ENCODE measurements at regions not wholly inside any gene's neighbourhood (a gene's known extent, or its start where the extent isn't known, plus 50 kb on each side); places are given as distances from the start of the nearest gene placed in this dataset.
"Not testable (repeated sequence)": the region's sequence is repeated elsewhere in the genome, so short reads cannot be mapped to it uniquely, and the experiment has no call there.

DNA sequence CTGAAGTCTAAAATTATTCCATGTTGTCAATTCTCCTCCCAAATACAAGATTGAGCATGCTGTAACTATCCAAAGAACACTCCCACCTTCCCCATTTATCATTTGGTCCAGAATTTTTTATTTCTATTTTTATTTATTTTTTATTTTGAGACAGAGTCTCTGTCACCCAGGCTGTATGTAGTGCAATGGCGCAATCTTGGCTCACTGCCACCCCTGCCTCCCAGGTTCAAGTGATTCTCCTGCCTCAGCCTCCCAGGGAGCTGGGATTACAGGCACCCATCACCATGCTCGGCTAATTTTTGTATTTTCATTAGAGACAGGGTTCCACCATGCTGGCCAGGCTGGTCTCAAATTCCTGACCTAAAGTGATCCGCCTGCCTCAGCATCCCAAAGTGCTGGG lies 306.8 kb downstream of the KLF12 start:
- H3K9me3 Mint-ChIP-seq: no peaks in the 10 kb centered on the region
- H3K36me3 Mint-ChIP-seq (ENCODE audit: insufficient read depth in 2 of 2): peaks cover 2 to 4% of the 10 kb centered on the region in 2 donors
- H3K27ac Mint-ChIP-seq: no peak overlapping the region
- H3K27me3 Mint-ChIP-seq (ENCODE audit: low read depth): no peaks in the 10 kb centered on the region
- H3K4me3 Mint-ChIP-seq: no peak overlapping the region
- peaks cover 46% of the 10 kb centered on the region for H3K4me1 Mint-ChIP-seq (ENCODE audit: low read depth)
- ATAC-seq (replicated peaks in 1 of 2): no peak
- no peak for DNase-seq

GRCh38 chr13:73825143-73825542 lies 309.1 kb downstream of the KLF12 start:
- Mint-ChIP-seq H3K36me3 (ENCODE audit: insufficient read depth in 2 of 2) (peaks cover 2 to 4% of the 10 kb centered on the region in 2 donors), H3K4me1 (ENCODE audit: low read depth) (peaks cover 39% of the 10 kb centered on the region), H3K4me3 (no peak overlapping the region), H3K27ac (peak overlapping the region; percentile 29), H3K27me3 (ENCODE audit: low read depth) (no peaks in the 10 kb centered on the region), H3K9me3 (no peaks in the 10 kb centered on the region)
- ATAC-seq (replicated peaks in 1 of 2) (no peak), DNase-seq (no peak)

- Mint-ChIP-seq H3K4me3 (no peak overlapping the region), H3K4me1 (ENCODE audit: low read depth) (peaks cover 25% of the 10 kb centered on the region), H3K27me3 (ENCODE audit: low read depth) (no peaks in the 10 kb centered on the region), H3K36me3 (ENCODE audit: insufficient read depth in 2 of 2) (peaks cover 2 to 6% of the 10 kb centered on the region in 2 donors), H3K9me3 (no peaks in the 10 kb centered on the region), H3K27ac (peak overlapping the region; percentile 74)
- ATAC-seq (replicated peaks in 1 of 2) (no peak), DNase-seq (no peak)
These were observed 311.3 kb downstream of the KLF12 start for GRCh38 chr13:73822668-73823592.

- Mint-ChIP-seq H3K4me3 (no peak overlapping the region), H3K4me1 (ENCODE audit: low read depth) (peaks cover 24% of the 10 kb centered on the region), H3K36me3 (ENCODE audit: insufficient read depth in 2 of 2) (peaks cover 0 to 6% of the 10 kb centered on the region in 2 donors), H3K9me3 (no peaks in the 10 kb centered on the region), H3K27me3 (ENCODE audit: low read depth) (no peaks in the 10 kb centered on the region), H3K27ac (peak overlapping the region; percentile 25)
- no peak for DNase-seq
- no peak for ATAC-seq (replicated peaks in 1 of 2)
These were observed 313.5 kb downstream of the KLF12 start for GRCh38 chr13:73820688-73821087.

- Mint-ChIP-seq H3K9me3 (no peaks in the 10 kb centered on the region), H3K27me3 (ENCODE audit: low read depth) (no peaks in the 10 kb centered on the region), H3K4me3 (no peak overlapping the region), H3K27ac (no peak overlapping the region), H3K4me1 (ENCODE audit: low read depth) (peaks cover 24% of the 10 kb centered on the region), H3K36me3 (ENCODE audit: insufficient read depth in 2 of 2) (peaks cover 0 to 5% of the 10 kb centered on the region in 2 donors)
- DNase-seq (no peak), ATAC-seq (replicated peaks in 1 of 2) (no peak)
These were observed 313.9 kb downstream of the KLF12 start for GRCh38 chr13:73820285-73820684.

DNA sequence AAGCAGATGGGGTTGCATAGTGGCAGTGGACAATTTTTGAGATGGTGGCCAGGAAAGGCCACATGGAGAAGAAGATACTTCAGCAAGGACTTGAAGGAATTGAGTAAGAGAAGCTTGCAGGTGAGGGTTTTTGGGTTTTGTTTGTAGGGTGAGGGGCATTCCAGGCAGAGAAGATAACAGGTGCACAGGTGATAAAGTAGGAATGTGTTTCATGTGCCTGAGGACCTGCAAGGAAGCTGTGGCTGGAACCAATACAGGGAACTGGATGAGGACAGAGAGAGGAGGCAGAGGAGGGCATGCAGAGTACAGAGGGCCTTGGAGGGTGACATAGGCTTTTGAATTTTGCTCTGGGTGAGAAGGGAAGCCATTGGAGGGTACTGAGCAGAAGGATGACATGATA lies 314.5 kb downstream of the KLF12 start:
- no peak overlapping the region for H3K4me3 Mint-ChIP-seq
- DNase-seq: no peak
- H3K9me3 Mint-ChIP-seq: no peaks in the 10 kb centered on the region
- peaks cover 0 to 2% of the 10 kb centered on the region in 2 donors for H3K36me3 Mint-ChIP-seq (ENCODE audit: insufficient read depth in 2 of 2)
- no peak for ATAC-seq (replicated peaks in 1 of 2)
- no peak overlapping the region for H3K27ac Mint-ChIP-seq
- H3K27me3 Mint-ChIP-seq (ENCODE audit: low read depth): no peaks in the 10 kb centered on the region
- H3K4me1 Mint-ChIP-seq (ENCODE audit: low read depth): peaks cover 24% of the 10 kb centered on the region

DNA sequence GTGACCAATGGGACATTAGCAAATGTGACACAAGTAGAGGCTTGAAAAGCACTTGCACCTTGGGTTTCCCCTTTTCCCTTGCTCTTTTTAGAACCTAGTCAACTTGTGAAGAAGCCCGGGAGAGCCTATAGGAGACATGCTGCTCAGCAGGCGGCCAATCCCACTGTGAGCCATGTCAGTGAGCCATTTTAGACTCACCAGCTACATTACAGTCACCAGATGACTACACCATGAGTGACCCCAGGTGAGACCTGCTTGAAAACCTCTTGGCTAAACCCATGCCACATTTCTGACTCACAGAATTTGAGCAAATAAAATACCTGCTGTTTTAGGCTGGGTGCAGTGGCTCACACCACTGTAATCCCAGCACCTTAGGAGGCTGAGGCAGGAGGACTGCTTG lies 317.5 kb downstream of the KLF12 start:
- H3K36me3 Mint-ChIP-seq (ENCODE audit: insufficient read depth in 2 of 2): peaks cover 0 to 2% of the 10 kb centered on the region in 2 donors
- H3K9me3 Mint-ChIP-seq: no peaks in the 10 kb centered on the region
- H3K27me3 Mint-ChIP-seq (ENCODE audit: low read depth): no peaks in the 10 kb centered on the region
- ATAC-seq (replicated peaks in 1 of 2) (peak; percentile 31 to 77), DNase-seq (no peak)
- H3K27ac Mint-ChIP-seq: no peak overlapping the region
- H3K4me3 Mint-ChIP-seq: no peak overlapping the region
- peaks cover 10% of the 10 kb centered on the region for H3K4me1 Mint-ChIP-seq (ENCODE audit: low read depth)

- Mint-ChIP-seq H3K4me1 (ENCODE audit: low read depth) (peaks cover 10% of the 10 kb centered on the region), H3K27me3 (ENCODE audit: low read depth) (no peaks in the 10 kb centered on the region), H3K4me3 (no peak overlapping the region), H3K9me3 (no peaks in the 10 kb centered on the region), H3K36me3 (ENCODE audit: insufficient read depth in 2 of 2) (peaks cover 0 to 2% of the 10 kb centered on the region in 2 donors), H3K27ac (no peak overlapping the region)
- no peak for DNase-seq
- ATAC-seq (replicated peaks in 1 of 2): no peak
These were observed 318.4 kb downstream of the KLF12 start for GRCh38 chr13:73815796-73816195.

GRCh38 chr13:73810647-73811046 lies 323.6 kb downstream of the KLF12 start:
- no peaks in the 10 kb centered on the region for H3K27me3 Mint-ChIP-seq (ENCODE audit: low read depth)
- no peak overlapping the region for H3K4me3 Mint-ChIP-seq
- no peaks in the 10 kb centered on the region for H3K9me3 Mint-ChIP-seq
- no peaks in the 10 kb centered on the region for H3K4me1 Mint-ChIP-seq (ENCODE audit: low read depth)
- ATAC-seq (replicated peaks in 1 of 2): no peak
- H3K36me3 Mint-ChIP-seq (ENCODE audit: insufficient read depth in 2 of 2): peaks cover 2 to 3% of the 10 kb centered on the region in 2 donors
- H3K27ac Mint-ChIP-seq: no peak overlapping the region
- no peak for DNase-seq

- peaks cover 2 to 3% of the 10 kb centered on the region in 2 donors for H3K36me3 Mint-ChIP-seq (ENCODE audit: insufficient read depth in 2 of 2)
These were observed 324.6 kb downstream of the KLF12 start for GRCh38 chr13:73809561-73809960.

GRCh38 chr13:73808318-73808717 lies 325.9 kb downstream of the KLF12 start:
- Mint-ChIP-seq H3K27ac (no peak overlapping the region), H3K27me3 (ENCODE audit: low read depth) (no peaks in the 10 kb centered on the region), H3K4me3 (no peak overlapping the region), H3K36me3 (ENCODE audit: insufficient read depth in 2 of 2) (peaks cover 2 to 6% of the 10 kb centered on the region in 2 donors), H3K4me1 (ENCODE audit: low read depth) (no peaks in the 10 kb centered on the region), H3K9me3 (peaks cover 0 to 1% of the 10 kb centered on the region in 2 donors)
- ATAC-seq (replicated peaks in 1 of 2) (no peak), DNase-seq (no peak)

More at GRCh38 chr13:73809561-73809960, 324.6 kb downstream of the KLF12 start:
- ATAC-seq (replicated peaks in 1 of 2) (no peak), DNase-seq (no peak)
- no peak overlapping the region for H3K27ac Mint-ChIP-seq
- no peak overlapping the region for H3K4me3 Mint-ChIP-seq
- H3K9me3 Mint-ChIP-seq: no peaks in the 10 kb centered on the region
- H3K4me1 Mint-ChIP-seq (ENCODE audit: low read depth): no peaks in the 10 kb centered on the region
- no peaks in the 10 kb centered on the region for H3K27me3 Mint-ChIP-seq (ENCODE audit: low read depth)

GRCh38 chr13:73805326-73805958 lies 328.8 kb downstream of the KLF12 start:
- not testable (repeated sequence) for H3K9me3 Mint-ChIP-seq; H3K27ac Mint-ChIP-seq; ATAC-seq (replicated peaks in 1 of 2); H3K36me3 Mint-ChIP-seq (ENCODE audit: insufficient read depth in 2 of 2); H3K27me3 Mint-ChIP-seq (ENCODE audit: low read depth); H3K4me3 Mint-ChIP-seq; DNase-seq; H3K4me1 Mint-ChIP-seq (ENCODE audit: low read depth)

- peaks cover under 1 to 6% of the 10 kb centered on the region in 2 donors for H3K36me3 Mint-ChIP-seq (ENCODE audit: insufficient read depth in 2 of 2)
- no peak overlapping the region for H3K4me3 Mint-ChIP-seq
- no peak overlapping the region for H3K27ac Mint-ChIP-seq
- DNase-seq (no peak), ATAC-seq (replicated peaks in 1 of 2) (no peak)
- H3K9me3 Mint-ChIP-seq: peaks cover under 1 to 2% of the 10 kb centered on the region in 2 donors
- no peaks in the 10 kb centered on the region for H3K4me1 Mint-ChIP-seq (ENCODE audit: low read depth)
- no peaks in the 10 kb centered on the region for H3K27me3 Mint-ChIP-seq (ENCODE audit: low read depth)
These were observed 330.2 kb downstream of the KLF12 start for GRCh38 chr13:73803997-73804396.
